Muscle of arm (tissue), 1 donor: ENCODE measurements at regions not wholly inside any gene's neighbourhood (a gene's known extent, or its start where the extent isn't known, plus 50 kb on each side); places are given as distances from the start of the nearest gene placed in this dataset.
"Not testable (repeated sequence)": the region's sequence is repeated elsewhere in the genome, so short reads cannot be mapped to it uniquely, and the experiment has no call there.

Experiments
- DNase-seq: peaks from one replicate; pipeline ENCODE4 v3.0.0-alpha.2; 2013

GRCh38 chr1:29802181-29803068 lies 566.1 kb downstream of the PTPRU start:
- DNase-seq, result no peak

GRCh38 chr1:29801561-29801973 lies 565.2 kb downstream of the PTPRU start:
- DNase-seq, result no peak

GRCh38 chr1:29801003-29801402 lies 564.7 kb downstream of the PTPRU start:
- no peak for DNase-seq

DNA sequence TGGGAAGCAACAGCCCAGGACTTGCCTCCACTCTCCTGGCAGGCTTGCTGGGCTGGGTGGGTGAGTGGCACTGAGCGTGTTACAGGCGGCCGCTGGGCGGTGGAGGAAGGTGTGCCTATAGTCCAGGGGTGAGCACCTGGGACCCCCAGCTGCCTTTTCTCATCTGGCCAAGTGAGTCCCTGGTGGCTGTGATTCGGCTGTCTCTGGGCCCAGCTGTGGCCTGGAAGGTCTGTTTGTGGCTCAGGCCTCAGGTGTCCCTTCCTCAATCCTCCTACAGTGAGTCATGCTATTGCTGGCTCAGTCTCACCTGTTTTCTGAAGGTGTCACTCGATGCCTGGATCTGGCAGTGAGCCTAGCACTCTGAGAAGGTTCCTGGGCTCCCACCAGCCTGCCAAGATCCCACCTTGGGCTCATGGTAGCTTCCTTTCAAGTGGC lies 564.2 kb downstream of the PTPRU start:
- DNase-seq, result no peak

- DNase-seq, result no peak
These were observed 563.8 kb downstream of the PTPRU start for GRCh38 chr1:29800120-29800519.

GRCh38 chr1:29798699-29799566 lies 562.6 kb downstream of the PTPRU start:
- DNase-seq, result no peak

DNA sequence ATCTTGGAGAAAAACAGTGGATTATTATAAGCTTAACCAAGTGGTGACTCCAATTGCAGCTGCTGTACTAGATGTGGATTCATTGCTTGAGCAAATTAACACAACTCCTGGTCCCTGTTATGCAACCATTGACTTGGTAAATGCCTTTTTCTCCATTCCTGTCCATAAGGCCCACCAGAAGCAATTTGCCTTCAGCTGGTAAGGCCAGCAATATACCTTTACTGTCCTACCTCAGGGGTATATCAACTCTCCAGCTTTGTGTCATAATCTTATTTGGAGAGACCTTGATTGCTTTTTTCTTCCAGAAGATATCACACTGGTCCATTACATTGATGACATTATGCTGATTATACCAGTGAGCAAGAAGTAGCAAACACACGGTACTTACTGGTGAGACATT lies 560.8 kb downstream of the PTPRU start:
- not testable (repeated sequence) for DNase-seq

GRCh38 chr1:29795965-29796364 lies 559.6 kb downstream of the PTPRU start:
- DNase-seq, result not testable (repeated sequence)

GRCh38 chr1:29793653-29794348 lies 557.5 kb downstream of the PTPRU start:
- DNase-seq, result no peak

DNA sequence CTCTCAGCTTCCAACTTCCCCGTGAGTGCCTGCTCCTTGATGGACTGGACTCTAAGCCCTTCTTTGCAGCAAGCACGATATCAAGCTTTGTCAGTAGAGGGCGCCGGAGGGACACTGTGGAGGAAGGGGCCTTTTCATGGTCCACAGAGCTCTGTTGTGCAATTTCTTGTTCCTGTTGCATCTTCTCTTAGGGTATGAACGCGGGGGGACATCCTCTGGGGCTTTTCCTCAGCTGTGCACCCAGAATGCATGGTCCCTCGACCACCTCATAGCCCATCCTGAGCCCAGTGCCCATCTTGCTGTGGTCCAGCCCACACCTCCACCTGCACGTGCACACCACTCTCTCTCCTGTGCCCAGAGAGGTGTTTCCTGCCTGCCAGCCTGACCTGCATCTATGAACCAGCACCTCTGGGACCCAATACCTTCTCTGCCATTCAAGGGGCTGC lies 556.8 kb downstream of the PTPRU start:
- DNase-seq, result peak; percentile 67

GRCh38 chr1:29789910-29790247 lies 553.6 kb downstream of the PTPRU start:
- no peak for DNase-seq

DNA sequence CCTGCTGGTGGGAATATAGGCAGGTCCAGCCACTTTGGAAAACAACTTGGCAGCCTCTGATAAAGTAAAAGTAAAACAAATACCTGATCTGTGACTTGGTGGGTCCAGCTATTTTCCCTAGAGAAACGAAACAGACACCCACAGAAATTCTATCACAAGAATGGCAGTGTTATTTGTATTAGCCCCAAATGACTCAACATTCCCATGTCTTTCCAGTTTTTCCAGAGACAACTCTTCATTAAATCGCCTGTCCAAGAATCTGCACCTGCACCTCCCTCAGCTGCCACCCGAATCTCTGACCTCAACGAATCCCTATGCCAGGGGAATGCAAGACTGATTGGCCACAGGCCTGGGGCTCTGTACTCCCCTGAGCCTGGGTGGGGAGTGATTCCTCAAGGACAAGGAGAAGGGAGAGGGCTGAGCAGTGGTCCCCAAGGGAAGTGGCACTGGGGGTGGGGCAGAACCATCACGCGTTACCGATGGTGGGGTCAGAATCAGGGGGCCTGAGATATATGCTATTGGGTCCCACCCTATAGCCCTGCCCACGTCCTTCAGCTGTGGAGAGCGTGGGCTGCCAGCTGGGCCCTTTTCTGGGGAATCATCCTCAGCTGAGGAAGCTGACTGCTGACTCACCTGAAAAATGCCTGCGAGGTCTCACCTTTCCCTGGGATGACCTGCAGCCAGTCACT lies 553.0 kb downstream of the PTPRU start:
- no peak for DNase-seq

GRCh38 chr1:29786791-29787732 lies 550.7 kb downstream of the PTPRU start:
- no peak for DNase-seq

GRCh38 chr1:29786195-29786594 lies 549.9 kb downstream of the PTPRU start:
- no peak for DNase-seq

GRCh38 chr1:29785554-29785953 lies 549.2 kb downstream of the PTPRU start:
- DNase-seq, result no peak

GRCh38 chr1:29785137-29785527 lies 548.8 kb downstream of the PTPRU start:
- no peak for DNase-seq

DNA sequence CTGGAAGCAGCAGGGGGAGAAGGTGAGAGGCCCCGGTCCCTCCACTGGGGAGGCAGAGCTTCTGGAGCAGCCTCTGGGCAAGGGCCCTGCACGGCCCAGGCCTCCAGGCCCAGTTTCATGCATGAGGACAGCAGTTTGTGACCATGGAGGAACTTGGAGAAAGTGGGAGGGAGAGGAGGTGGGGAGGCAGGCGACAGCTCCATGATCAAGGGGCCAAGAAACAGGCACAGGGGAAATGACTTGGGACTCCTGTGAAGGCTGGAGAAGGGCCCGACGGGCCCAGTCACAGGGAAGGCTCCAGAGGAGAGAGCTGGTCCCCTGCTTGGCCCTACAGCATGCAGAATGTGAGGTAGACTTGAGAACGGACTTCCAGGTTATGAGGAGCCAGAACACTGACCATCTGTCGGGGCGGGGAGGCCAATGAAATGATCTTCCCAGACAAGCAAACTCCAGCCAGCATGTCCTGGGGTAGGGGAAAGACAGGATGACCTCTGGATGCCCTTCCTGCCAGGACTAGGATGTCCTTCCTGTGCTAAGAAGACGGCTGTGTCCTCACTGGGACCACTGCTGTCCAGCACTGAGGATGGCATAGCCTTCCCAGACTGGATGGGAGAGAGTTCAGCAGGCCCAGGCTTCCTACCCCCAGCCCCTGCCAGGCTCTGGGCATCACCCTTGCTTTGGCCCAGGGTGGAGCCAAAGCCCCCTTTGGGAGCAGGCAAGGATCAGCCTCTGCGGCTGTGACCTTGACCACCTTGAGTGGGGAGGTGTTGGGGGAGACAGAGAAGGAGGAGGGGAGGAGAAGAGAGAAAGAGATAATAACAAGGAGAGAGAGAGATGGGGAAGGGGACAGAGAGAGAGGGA lies 548.2 kb downstream of the PTPRU start:
- DNase-seq, result no peak

- DNase-seq, result no peak
These were observed 547.4 kb downstream of the PTPRU start for GRCh38 chr1:29783508-29784275.
